ENCODE measurements at regions not wholly inside any gene's neighbourhood (a gene's known extent, or its start where the extent isn't known, plus 50 kb on each side); places are given as distances from the start of the nearest gene placed in this dataset.

GRCh38 chr7:17007841-17008240 lies 126.1 kb upstream of the AGR3 start:
- peaks cover 0 to 6% (median 0%) of the 10 kb centered on the region in 12 donors for H3K9me3 ChIP-seq
- no peaks in the 10 kb centered on the region for H3K36me3 ChIP-seq
- 94 to 98% (median 94%) methylated on average over 2 of the region's 2 CpGs for WGBS, 4 donors
- DNase-seq (no peak), ATAC-seq (no peak)
- intact Hi-C loops (cut with DNase I) = no loop called here
- peaks cover 0 to 36% (median 5%) of the 10 kb centered on the region in 12 donors for H3K4me1 ChIP-seq
- no peaks in the 10 kb centered on the region for H3K27me3 ChIP-seq
- H3K27ac ChIP-seq = no peak overlapping the region
- TF ChIP-seq CTCF (IDR thresholded peaks at IDR 0.05) (no peak), POLR2A (IDR thresholded peaks at IDR 0.05) (no peak)
- no peak overlapping the region for H3K4me3 ChIP-seq

- peak; percentile 26 to 72 (median 56) for ATAC-seq
- peak overlapping the region in 2 of 12 donors; percentile 26 to 79 for H3K27ac ChIP-seq
- H3K36me3 ChIP-seq = no peaks in the 10 kb centered on the region
- H3K27me3 ChIP-seq = no peaks in the 10 kb centered on the region
- intact Hi-C loops (cut with DNase I) = no loop called here
- no peak for DNase-seq
- no peak overlapping the region for H3K4me3 ChIP-seq
- peaks cover 0 to 6% (median 0%) of the 10 kb centered on the region in 12 donors for H3K9me3 ChIP-seq
- no peak for TF ChIP-seq POLR2A (IDR thresholded peaks at IDR 0.05)
- peak; percentile 19 to 58 (median 38) for TF ChIP-seq CTCF (IDR thresholded peaks at IDR 0.05)
- WGBS, 4 donors = 53 to 61% (median 56%) methylated on average over 4 of the region's 4 CpGs
- peaks cover 0 to 36% (median 5%) of the 10 kb centered on the region in 12 donors for H3K4me1 ChIP-seq
Measured at GRCh38 chr7:17009007-17009719, 127.4 kb upstream of the AGR3 start.

- 70 to 88% (median 76%) methylated on average over 1 of the region's 1 CpG for WGBS, 4 donors
- H3K27me3 ChIP-seq = no peaks in the 10 kb centered on the region
- intact Hi-C loops (cut with DNase I) = no loop called here
- peaks cover 0 to 34% (median 5%) of the 10 kb centered on the region in 12 donors for H3K4me1 ChIP-seq
- no peak for TF ChIP-seq CTCF (IDR thresholded peaks at IDR 0.05)
- no peak for TF ChIP-seq POLR2A (IDR thresholded peaks at IDR 0.05)
- peaks cover 0 to 6% (median 0%) of the 10 kb centered on the region in 12 donors for H3K9me3 ChIP-seq
- H3K27ac ChIP-seq = peak overlapping the region in 4 of 12 donors; percentile 26 to 79 (median 36)
- ATAC-seq (no peak), DNase-seq (no peak)
- no peak overlapping the region for H3K4me3 ChIP-seq
- H3K36me3 ChIP-seq = no peaks in the 10 kb centered on the region
Measured at GRCh38 chr7:17009933-17010332, 128.2 kb upstream of the AGR3 start.

GRCh38 chr7:17010637-17011300 lies 129.0 kb upstream of the AGR3 start:
- no peak for ATAC-seq
- 49 to 71% (median 59%) methylated on average over 2 of the region's 2 CpGs for WGBS, 4 donors
- intact Hi-C loops (cut with DNase I) = no loop called here

More at GRCh38 chr7:17010637-17011300, 129.0 kb upstream of the AGR3 start:
- DNase-seq = no peak
- H3K27me3 ChIP-seq = no peaks in the 10 kb centered on the region
- H3K4me1 ChIP-seq = peaks cover 0 to 31% (median 5%) of the 10 kb centered on the region in 12 donors
- TF ChIP-seq CTCF (IDR thresholded peaks at IDR 0.05) (no peak), POLR2A (IDR thresholded peaks at IDR 0.05) (no peak)
- no peaks in the 10 kb centered on the region for H3K36me3 ChIP-seq
- H3K4me3 ChIP-seq = no peak overlapping the region
- H3K27ac ChIP-seq = peak overlapping the region in 1 of 12 donors; percentile 22
- peaks cover 0 to 6% (median 0%) of the 10 kb centered on the region in 12 donors for H3K9me3 ChIP-seq
